Adrenal gland (tissue), 9 donors: ENCODE measurements at regions not wholly inside any gene's neighbourhood (a gene's known extent, or its start where the extent isn't known, plus 50 kb on each side); places are given as distances from the start of the nearest gene placed in this dataset.

Source experiments
- DNase-seq, 7 donors: peaks; one replicate each; pipeline ENCODE4 v3.0.0-alpha.2; 2019 to 2020
- H3K27ac ChIP-seq, 5 donors: fragments of 200-600 bp; sonication (generic) in 4 of 5; 1 replicate in 3 of 5; 2 replicates in 2 of 5; pipeline versions ENCODE4 v1.5.1 to v1.8.0; 2016 to 2020; ENCODE audit warnings: mild to moderate bottlenecking in 1 of 5
- H3K27me3 ChIP-seq: fragments of 200-600 bp; 2 replicates; pipeline ENCODE4 v1.8.0; 2021
- H3K36me3 ChIP-seq, 2 donors: fragments of 200-600 bp; replicated peaks in 1 of 2; 1 replicate in 1 of 2; 2 replicates in 1 of 2; pipeline versions ENCODE4 v1.5.1 to v1.8.0; 2018 to 2022
- H3K4me1 ChIP-seq, 2 donors: fragments of 200-600 bp; replicated peaks in 1 of 2; 1 replicate in 1 of 2; 2 replicates in 1 of 2; pipeline versions ENCODE4 v1.5.1 to v1.8.0; 2018 to 2021
- H3K4me3 ChIP-seq, 4 donors: fragments of 200-600 bp; sonication (generic) in 3 of 4; one replicate each; pipeline ENCODE4 v1.5.1; 2016 to 2018
- H3K9me3 ChIP-seq, 3 donors: fragments of 200-600 bp; sonication (generic) in 1 of 3; replicated peaks in 1 of 3; 1 replicate in 2 of 3; 2 replicates in 1 of 3; pipeline versions ENCODE4 v1.5.1 to v1.8.0; 2016 to 2021
- CTCF ChIP-seq, 6 experiments: fragments of 450-650 bp in 4 of 6; fragments of 200-600 bp in 2 of 6; sonication (generic) in 1 of 6; IDR thresholded peaks; 1 replicate in 5 of 6; 2 replicates in 1 of 6; pipeline versions ENCODE4 v1.5.1 to v1.8.0; 2016 to 2021; ENCODE audit warnings: antibody characterized with exemption in 6 of 6, mild to moderate bottlenecking in 2 of 6, moderate library complexity in 1 of 6
- POLR2A ChIP-seq, 2 donors: fragments of 450-650 bp; IDR thresholded peaks; one replicate each; pipeline ENCODE4 v1.6.1; 2017; ENCODE audit warnings: antibody characterized with exemption in 2 of 2, mild to moderate bottlenecking in 2 of 2, moderate library complexity in 1 of 2
- WGBS, 4 donors: extraction: QIAGEN DNeasy Blood & Tissue Kit in 2 of 4; methylation state at CpG; one replicate each; pipeline versions ENCODE4 v1.1.5 to v1.1.7; 2013 to 2017; 5-methylcytosine and 5-hydroxymethylcytosine counted together
- intact Hi-C, 2 donors: fragments of 100-400 bp; cut with DNase I; formaldehyde crosslinking; loops; one replicate each; pipeline versions ENCODE4 v1.14.1 to v1.15.0; 2022 to 2023
- donor health status: healthy with polysubstance abuse.
- donor health status: Bipolar disorder and iron deficiency.
- donor health status: DM: yes; HTN: yes; CAD: no.
- donor health status: DM: no; HTN: no; CAD: no.
- donor health status: DM: no; HTN: no; CAD: no.

GRCh38 chr1:192862271-192862670, 53.4 kb downstream of the RGS2 start:
- WGBS, 4 donors = 68 to 83% (median 78%) methylated on average over 1 of the region's 1 CpG
- Histone ChIP-seq H3K4me1 (peaks cover 0 to 6% of the 10 kb centered on the region in 2 donors), H3K27me3 (no peaks in the 10 kb centered on the region), H3K4me3 (no peak overlapping the region), H3K27ac (no peak overlapping the region), H3K9me3 (no peaks in the 10 kb centered on the region), H3K36me3 (no peaks in the 10 kb centered on the region)
- intact Hi-C loops = no loop called here
- TF ChIP-seq CTCF (IDR thresholded peaks at IDR 0.05) = no peak
- no peak for TF ChIP-seq POLR2A (IDR thresholded peaks at IDR 0.05)
- DNase-seq = no peak

GRCh38 chr1:192866241-192866868, 57.5 kb downstream of the RGS2 start:
- Histone ChIP-seq H3K9me3 (no peaks in the 10 kb centered on the region), H3K27me3 (no peaks in the 10 kb centered on the region), H3K4me3 (no peak overlapping the region), H3K36me3 (no peaks in the 10 kb centered on the region), H3K4me1 (peaks cover 5 to 21% of the 10 kb centered on the region in 2 donors), H3K27ac (no peak overlapping the region)
- DNase-seq = no peak
- TF ChIP-seq POLR2A (IDR thresholded peaks at IDR 0.05) (no peak), CTCF (IDR thresholded peaks at IDR 0.05) (no peak)
- intact Hi-C loops = no loop called here
- WGBS, 4 donors = 49 to 58% (median 54%) methylated on average over 5 of the region's 5 CpGs

- WGBS, 4 donors = 95 to 98% (median 96%) methylated on average over 4 of the region's 4 CpGs
Measured at GRCh38 chr1:192867180-192867579, 58.3 kb downstream of the RGS2 start.

GRCh38 chr1:192869308-192869940, 60.6 kb downstream of the RGS2 start:
- intact Hi-C loops = no loop called here
- Histone ChIP-seq H3K27ac (peak overlapping the region in 1 of 5 donors; percentile 16), H3K4me3 (no peak overlapping the region), H3K9me3 (no peaks in the 10 kb centered on the region), H3K4me1 (peaks cover 5 to 21% of the 10 kb centered on the region in 2 donors), H3K36me3 (no peaks in the 10 kb centered on the region), H3K27me3 (no peaks in the 10 kb centered on the region)
- WGBS, 4 donors = 48 to 60% (median 53%) methylated on average over 4 of the region's 4 CpGs
- peak in 5 of 7 donors; percentile 26 to 65 (median 54) for DNase-seq
- TF ChIP-seq POLR2A (IDR thresholded peaks at IDR 0.05) = no peak
- TF ChIP-seq CTCF (IDR thresholded peaks at IDR 0.05) = no peak

More at GRCh38 chr1:192867180-192867579, 58.3 kb downstream of the RGS2 start:
- H3K9me3 ChIP-seq = no peaks in the 10 kb centered on the region
- H3K36me3 ChIP-seq = no peaks in the 10 kb centered on the region
- no peaks in the 10 kb centered on the region for H3K27me3 ChIP-seq
- no peak overlapping the region for H3K4me3 ChIP-seq
- intact Hi-C loops = no loop called here
- no peak overlapping the region for H3K27ac ChIP-seq
- no peak for TF ChIP-seq POLR2A (IDR thresholded peaks at IDR 0.05)
- TF ChIP-seq CTCF (IDR thresholded peaks at IDR 0.05) = no peak
- H3K4me1 ChIP-seq = peaks cover 5 to 21% of the 10 kb centered on the region in 2 donors
- DNase-seq = no peak
